A549 (cell line): ENCODE measurements at regions not wholly inside any gene's neighbourhood (a gene's known extent, or its start where the extent isn't known, plus 50 kb on each side); places are given as distances from the start of the nearest gene placed in this dataset.
A peak's percentile ranks its signal among the peaks of the same experiment; 100 is the strongest.

Experiments
- ATAC-seq, 2 experiments: fragments of 200-7000 bp in 1 of 2; fragments of >200 bp in 1 of 2; cut with Nextera tagmentation in 1 of 2; cut with Tn5 transposase in 1 of 2; 3 replicates each; pipeline versions ENCODE4 v1.8.0 to v1.9.1; 2018 to 2020; ENCODE audit warnings: mild to moderate bottlenecking in 1 of 2, moderate library complexity in 1 of 2
- CTCF ChIA-PET: fragments of 300-600 bp; sonication (Branson Sonifier 250); formaldehyde crosslinking; extraction: SDS; loops from one replicate; lab custom pipeline; 2021; ENCODE audit warnings: antibody characterized with exemption, inconsistent platforms; lab: Yijun Ruan, JAX
- POLR2A ChIA-PET: fragments of 350-600 bp; formaldehyde crosslinking; extraction: SDS; loops from one replicate; lab custom pipeline; 2021; ENCODE audit warnings: antibody characterized with exemption, inconsistent platforms; lab: Yijun Ruan, JAX
- DNase-seq, 2 experiments: peaks; one replicate each; pipeline versions ENCODE4 v3.0.0 to v3.0.0-alpha.2; 2011 to 2016; ENCODE audit warnings: low read depth in 1 of 2, low spot score in 1 of 2
- FAIRE-seq: peaks from 2 replicates; lab custom pipeline; 2011; peaks lifted over from hg19 to GRCh38; lab: Jason Lieb, UNC
- H3K27ac ChIP-seq, 2 experiments: fragments of >200 bp; sonication (Bioruptor Twin); formaldehyde crosslinking; 3 replicates each; pipeline ENCODE4 v1.5.1; 2016 to 2017
- H3K4me1 ChIP-seq: fragments of >200 bp; sonication (Bioruptor Twin); formaldehyde crosslinking; 3 replicates; pipeline ENCODE4 v1.6.1; 2016
- H3K4me2 ChIP-seq: fragments of >200 bp; sonication (Bioruptor Twin); formaldehyde crosslinking; 3 replicates; pipeline ENCODE4 v1.6.1; 2016
- H3K4me3 ChIP-seq: fragments of >200 bp; sonication (Bioruptor Twin); formaldehyde crosslinking; 3 replicates; pipeline ENCODE4 v1.5.1; 2016
- H3K9me3 ChIP-seq: fragments of >200 bp; sonication (Bioruptor Twin); formaldehyde crosslinking; 3 replicates; pipeline ENCODE4 v1.6.1; 2016
- ATOH8 ChIP-seq: fragments of 250-450 bp; sonication (Bioruptor Pico); IDR thresholded peaks from 2 replicates; pipeline ENCODE4 v1.5.0; 2020; ENCODE audit warnings: low read depth, mild to moderate bottlenecking, moderate library complexity
- CEBPB ChIP-seq, 2 experiments: fragments of >200 bp in 1 of 2; sonication (Bioruptor Twin) in 1 of 2; formaldehyde crosslinking in 1 of 2; IDR thresholded peaks; 2 replicates each; pipeline ENCODE4 v1.6.1; 2012 to 2016
- CTCF ChIP-seq: fragments of >200 bp; sonication (Bioruptor Twin); formaldehyde crosslinking; IDR thresholded peaks from 3 replicates; pipeline ENCODE4 v1.5.1; 2016
- FOSB ChIP-seq: fragments of 250-450 bp; sonication (Bioruptor Pico); IDR thresholded peaks from 2 replicates; pipeline ENCODE4 v1.5.0; 2020; ENCODE audit warnings: mild to moderate bottlenecking, moderate library complexity
- FOSL2 ChIP-seq, 2 experiments: fragments of 450-650 bp in 1 of 2; fragments of >200 bp in 1 of 2; sonication (Bioruptor Twin) in 1 of 2; formaldehyde crosslinking; IDR thresholded peaks; 2 replicates each; pipeline versions ENCODE4 v1.5.0 to v1.6.1; 2016 to 2020; ENCODE audit warnings: mild to moderate bottlenecking in 1 of 2, moderate library complexity in 1 of 2
- GATA3 ChIP-seq: IDR thresholded peaks from 2 replicates; pipeline ENCODE4 v1.6.1; 2012; ENCODE audit warnings: borderline replicate concordance
- HOXB5 ChIP-seq: fragments of 250-450 bp; sonication (Bioruptor Pico); IDR thresholded peaks from 2 replicates; pipeline ENCODE4 v1.5.0; 2020; ENCODE audit warnings: mild to moderate bottlenecking, moderate library complexity
- JUNB ChIP-seq: fragments of >200 bp; sonication (Bioruptor Twin); formaldehyde crosslinking; IDR thresholded peaks from 2 replicates; pipeline ENCODE4 v1.6.1; 2016
- MAFK ChIP-seq: fragments of 450-650 bp; IDR thresholded peaks from 2 replicates; pipeline ENCODE4 v1.6.1; 2014; ENCODE audit not compliant: partially characterized antibody
- MYC ChIP-seq: IDR thresholded peaks from 2 replicates; pipeline ENCODE4 v1.6.1; 2012; ENCODE audit warnings: mild to moderate bottlenecking, inconsistent platforms, low read length, improper control_type of control experiment, borderline replicate concordance
- NFE2L2 ChIP-seq: fragments of 150-350 bp; conservative IDR thresholded peaks from 2 replicates; pipeline ENCODE4 v1.6.1; 2014; ENCODE audit warnings: low read length
- NR3C1 ChIP-seq: fragments of >200 bp; sonication (Bioruptor Twin); formaldehyde crosslinking; IDR thresholded peaks from 3 replicates; pipeline ENCODE4 v1.6.1; 2017
- PBX3 ChIP-seq: IDR thresholded peaks from 2 replicates; pipeline ENCODE4 v1.6.1; 2012
- RAD21 ChIP-seq, 2 experiments: fragments of >200 bp in 1 of 2; sonication (Bioruptor Twin) in 1 of 2; formaldehyde crosslinking in 1 of 2; IDR thresholded peaks in 1 of 2; conservative IDR thresholded peaks in 1 of 2; 2 replicates in 1 of 2; 3 replicates in 1 of 2; pipeline ENCODE4 v1.6.1; 2012 to 2018; ENCODE audit warnings: inconsistent platforms in 1 of 2
- RCOR1 ChIP-seq: fragments of 150-350 bp; IDR thresholded peaks from 2 replicates; pipeline ENCODE4 v1.6.1; 2014; ENCODE audit warnings: antibody characterized with exemption, low read length, low read depth
- RFX5 ChIP-seq: fragments of 450-650 bp; IDR thresholded peaks from 2 replicates; pipeline ENCODE4 v1.7.1; 2014; ENCODE audit warnings: antibody characterized with exemption, mild to moderate bottlenecking, moderate library complexity
- RNF2 ChIP-seq: fragments of 200-600 bp; sonication (generic); IDR thresholded peaks from 2 replicates; pipeline ENCODE4 v1.6.1; 2016; ENCODE audit warnings: low read depth, mild to moderate bottlenecking, antibody characterized with exemption, moderate library complexity, borderline replicate concordance
- SMC3 ChIP-seq: fragments of >200 bp; sonication (Bioruptor Twin); formaldehyde crosslinking; IDR thresholded peaks from 3 replicates; pipeline ENCODE4 v1.6.1; 2018; ENCODE audit warnings: inconsistent platforms
- ZNF302 ChIP-seq: fragments of 250-450 bp; sonication (Bioruptor Pico); IDR thresholded peaks from 2 replicates; pipeline ENCODE4 v1.9.0; 2021; ENCODE audit warnings: inconsistent platforms, mild to moderate bottlenecking, moderate library complexity
- WGBS: methylation state at CpG from one replicate; pipeline ENCODE4 v1.1.6; 2017; ENCODE audit errors: missing lambda C conversion rate; 5-methylcytosine and 5-hydroxymethylcytosine counted together
- TF ChIP-seq, protein P1 (sequence below): fragments of >200 bp; sonication (Bioruptor Twin); formaldehyde crosslinking; IDR thresholded peaks from 2 replicates; pipeline ENCODE4 v1.6.1; 2016

DNA sequence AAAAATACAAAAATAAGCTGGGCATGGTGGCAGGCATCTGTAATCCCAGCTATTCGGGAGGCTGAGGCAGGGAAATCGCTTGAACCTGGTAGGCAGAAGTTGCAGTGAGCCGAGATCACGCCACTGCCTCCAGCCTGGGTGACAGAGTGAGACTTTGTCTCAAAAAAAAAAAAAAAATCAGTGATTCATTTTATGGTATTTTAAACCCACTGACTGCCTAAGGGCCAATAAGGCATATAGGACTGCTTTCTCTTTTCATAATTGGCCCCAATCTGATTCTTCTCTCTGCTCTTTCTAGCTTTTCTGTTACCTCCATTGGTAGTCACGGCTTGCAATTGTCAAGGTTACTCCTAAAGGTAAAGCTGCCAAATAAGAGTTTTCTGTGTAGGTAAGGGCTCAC, 60.2 kb upstream of the ADGRF1 start:
- TF ChIP-seq, protein P1, sequence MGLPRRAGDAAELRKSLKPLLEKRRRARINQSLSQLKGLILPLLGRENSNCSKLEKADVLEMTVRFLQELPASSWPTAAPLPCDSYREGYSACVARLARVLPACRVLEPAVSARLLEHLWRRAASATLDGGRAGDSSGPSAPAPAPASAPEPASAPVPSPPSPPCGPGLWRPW, result no peak
- no peak for TF ChIP-seq ATOH8
- TF ChIP-seq, all 56 proteins: peak for 0
- peaks cover 35% of the 10 kb centered on the region for H3K4me1 ChIP-seq
- WGBS, result 84% methylated on average over 3 of the region's 5 CpGs
- no peak for ATAC-seq
- POLR2A ChIA-PET, result no interaction called here
- DNase-seq, result no peak
- no peak overlapping the region for H3K27ac ChIP-seq
- CTCF ChIA-PET, result interaction anchor here (0.7 to 3.0 kb wide), 4 partner anchors 15 to 207 kb away, joined by 3 to 9 read pairs (median 5); partner anchors contain the start of gene TNFRSF21
- no peak overlapping the region for H3K4me3 ChIP-seq
- H3K4me2 ChIP-seq, result no peak overlapping the region
- no peaks in the 10 kb centered on the region for H3K9me3 ChIP-seq
- no peak for FAIRE-seq

DNA sequence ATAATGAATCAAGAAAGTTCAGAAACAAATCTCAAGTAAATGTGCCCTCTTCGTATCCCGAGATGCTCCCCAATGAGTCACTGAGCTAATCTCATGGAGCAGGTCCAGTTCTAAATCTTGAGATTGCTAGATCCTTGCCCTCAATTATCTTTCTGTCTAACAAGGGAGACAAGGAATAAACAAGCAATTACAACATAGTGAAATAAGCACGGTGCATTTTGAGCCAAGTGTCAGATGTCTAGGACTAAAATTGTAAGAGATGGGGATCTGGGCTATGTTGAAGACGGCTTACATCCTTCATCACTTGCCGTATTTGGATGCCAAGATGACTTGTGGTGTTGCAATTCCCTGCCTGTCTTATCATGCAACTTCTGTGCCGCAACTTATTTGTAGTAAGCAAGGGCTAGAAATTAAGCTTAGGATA, 56.5 kb upstream of the ADGRF1 start:
- ChIA-PET POLR2A (no interaction called here), CTCF (interaction anchor here (0.6 to 7.1 kb wide), 13 partner anchors 7 to 414 kb away, joined by 3 to 138 read pairs (median 5); partner anchors contain the start of gene TNFRSF21)
- Histone ChIP-seq H3K4me2 (no peak overlapping the region), H3K4me3 (no peak overlapping the region), H3K4me1 (peaks cover 20% of the 10 kb centered on the region), H3K27ac (peak overlapping the region; percentile 24 to 68; a peak in 3 of 6 replicates), H3K9me3 (no peaks in the 10 kb centered on the region)
- FAIRE-seq (no peak), DNase-seq (no peak), ATAC-seq (no peak)
- TF ChIP-seq MYC, result no peak
- TF ChIP-seq RFX5, result no peak
- TF ChIP-seq FOSL2 (IDR thresholded peaks at IDR 0.05), result no peak
- no peak for TF ChIP-seq FOSL2 (CRISPR knock-in tag; IDR thresholded peaks at IDR 0.05)
- no peak for TF ChIP-seq JUNB
- no peak for TF ChIP-seq HOXB5 (CRISPR knock-in tag)
- no peak for TF ChIP-seq NFE2L2
- TF ChIP-seq ZNF302 (CRISPR knock-in tag), result no peak
- TF ChIP-seq MAFK, result no peak
- no peak for TF ChIP-seq NR3C1
- no peak for TF ChIP-seq FOSB
- WGBS, result 75% methylated on average over 6 of the region's 6 CpGs

DNA sequence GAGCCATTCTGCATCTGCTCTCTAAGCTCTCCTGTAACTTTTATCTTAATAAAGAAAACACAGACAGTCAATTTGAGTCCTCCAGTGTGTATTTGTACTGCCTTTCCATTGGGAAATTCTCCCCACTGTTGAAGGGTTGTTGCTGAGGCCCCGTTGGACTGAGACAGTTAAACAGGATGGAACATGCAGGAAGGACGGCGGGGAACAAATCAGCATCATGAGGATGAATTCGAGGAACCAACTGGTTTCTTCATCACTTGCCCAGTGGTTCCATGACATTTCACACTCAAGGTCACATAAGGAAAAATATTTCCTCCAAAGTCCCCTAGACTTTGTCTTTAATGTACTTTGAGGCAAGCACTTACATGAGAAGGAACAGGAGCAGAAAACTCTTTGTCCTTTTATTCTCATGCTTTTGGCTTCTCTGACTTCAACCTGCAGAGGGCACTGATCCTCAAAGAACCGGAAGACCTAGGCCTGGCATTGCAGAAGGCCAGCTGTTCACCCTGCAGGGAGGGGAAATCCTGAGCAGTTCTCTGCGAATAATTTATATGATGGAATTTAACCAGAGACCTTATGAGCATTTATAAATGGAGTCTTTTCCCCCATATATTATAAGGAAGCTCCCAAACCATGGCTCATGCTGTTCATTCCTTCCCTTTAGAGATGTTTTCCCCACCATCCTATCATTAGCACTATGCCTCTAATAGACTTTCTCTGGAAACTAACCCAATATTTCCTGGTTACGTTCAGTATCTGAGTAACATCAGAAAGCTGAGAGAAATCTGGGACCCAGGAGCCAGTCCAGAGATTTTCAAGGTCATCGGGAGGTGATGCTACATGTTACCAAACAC, 55.2 kb upstream of the ADGRF1 start:
- Histone ChIP-seq H3K4me1 (peaks cover 20% of the 10 kb centered on the region), H3K4me3 (no peak overlapping the region), H3K4me2 (peak overlapping the region; percentile 30; the same call in 1 of the 3 replicates), H3K27ac (peak overlapping the region; percentile 58 to 64), H3K9me3 (no peaks in the 10 kb centered on the region)
- 48% methylated on average over 8 of the region's 8 CpGs for WGBS
- ATAC-seq (peak; percentile 94 to 98), DNase-seq (peak; percentile 55 to 78), FAIRE-seq (no peak)
- TF ChIP-seq RAD21 (conservative IDR thresholded peaks at IDR 0.05 in 1 of 2, IDR thresholded peaks at IDR 0.05 in 1 of 2) (peak; percentile 95), SMC3 (peak; percentile 97), CEBPB (IDR thresholded peaks at IDR 0.05) (0 out of 4 replicates have a peak, but pooled peaks of 1 of the 2 experiments have one; percentile 16), PBX3 (0 out of 2 replicates have a peak, but pooled peaks have one; percentile 12), MYC (0 out of 2 replicates have a peak, but pooled peaks have one; percentile 42), RCOR1 (no peak), GATA3 (no peak), FOSB (no peak), CTCF (peak; percentile 77), RNF2 (no peak)
- CTCF ChIA-PET, result interaction anchor here (0.6 to 7.1 kb wide), 42 partner anchors 9 to 1010 kb away, joined by 3 to 138 read pairs (median 4); partner anchors contain the start of genes CD2AP and TNFRSF21
- POLR2A ChIA-PET, result no interaction called here
